Glutamatergic neuron (in vitro differentiated cells): ENCODE measurements at regions not wholly inside any gene's neighbourhood (a gene's known extent, or its start where the extent isn't known, plus 50 kb on each side); places are given as distances from the start of the nearest gene placed in this dataset.

Experiments used
- DNase-seq: peaks from one replicate; pipeline ENCODE4 v3.0.0; 2022
- H3K27ac Mint-ChIP-seq: one replicate; pipeline ENCODE4 v1.8.0; 2020; ENCODE audit warnings: mild to moderate bottlenecking, mixed read lengths, inconsistent platforms; ENCODE audit not compliant: unreplicated experiment
- H3K27me3 Mint-ChIP-seq: one replicate; pipeline ENCODE4 v1.8.0; 2020; ENCODE audit warnings: mild to moderate bottlenecking, moderate library complexity, mixed read lengths, inconsistent platforms; ENCODE audit not compliant: unreplicated experiment
- H3K36me3 Mint-ChIP-seq: one replicate; pipeline ENCODE4 v1.8.0; 2020; ENCODE audit warnings: mild to moderate bottlenecking, mixed read lengths, inconsistent platforms; ENCODE audit not compliant: unreplicated experiment
- H3K4me1 Mint-ChIP-seq: one replicate; pipeline ENCODE4 v1.8.0; 2020; ENCODE audit warnings: mild to moderate bottlenecking, low read depth, mixed read lengths, inconsistent platforms; ENCODE audit not compliant: unreplicated experiment
- H3K4me3 Mint-ChIP-seq: one replicate; pipeline ENCODE4 v1.8.0; 2020; ENCODE audit warnings: mild to moderate bottlenecking, mixed read lengths, inconsistent platforms; ENCODE audit not compliant: unreplicated experiment
- H3K9me3 Mint-ChIP-seq: one replicate; pipeline ENCODE4 v1.8.0; 2020; ENCODE audit warnings: mild to moderate bottlenecking, moderate library complexity, mixed read lengths, inconsistent platforms; ENCODE audit not compliant: unreplicated experiment
- TF ChIP-seq, protein P1 (sequence below): fragments of 200-600 bp; sonication (generic); IDR thresholded peaks from one replicate; pipeline ENCODE4 v1.5.0; 2021; ENCODE audit not compliant: partially characterized antibody, unreplicated experiment

DNA sequence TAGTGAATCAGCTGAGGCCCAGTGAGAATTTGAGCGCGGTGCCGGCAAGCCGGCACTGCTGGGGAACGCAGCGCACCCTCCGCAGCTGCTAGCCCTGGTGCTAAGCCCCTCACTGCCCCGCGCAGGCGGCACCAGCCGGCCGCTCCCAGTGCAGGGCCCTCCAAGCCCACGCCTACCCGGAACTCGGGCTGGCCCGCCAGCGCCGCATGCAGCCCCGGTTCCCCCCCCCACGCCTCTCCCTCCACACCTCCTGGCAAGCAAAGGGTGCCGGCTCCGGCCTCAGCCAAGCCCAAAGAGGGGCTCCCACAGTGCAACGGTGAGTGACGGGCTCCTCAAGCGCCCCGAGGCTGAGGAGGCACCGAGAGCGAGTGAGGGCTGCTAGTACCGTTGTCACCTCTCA lies 54.5 kb upstream of the VASH1 start:
- Mint-ChIP-seq H3K4me3 (no peak overlapping the region), H3K27ac (no peak overlapping the region), H3K4me1 (peaks cover 13% of the 10 kb centered on the region), H3K9me3 (peaks cover 1% of the 10 kb centered on the region), H3K36me3 (peaks cover 4% of the 10 kb centered on the region), H3K27me3 (no peaks in the 10 kb centered on the region)
- TF ChIP-seq, protein P1, sequence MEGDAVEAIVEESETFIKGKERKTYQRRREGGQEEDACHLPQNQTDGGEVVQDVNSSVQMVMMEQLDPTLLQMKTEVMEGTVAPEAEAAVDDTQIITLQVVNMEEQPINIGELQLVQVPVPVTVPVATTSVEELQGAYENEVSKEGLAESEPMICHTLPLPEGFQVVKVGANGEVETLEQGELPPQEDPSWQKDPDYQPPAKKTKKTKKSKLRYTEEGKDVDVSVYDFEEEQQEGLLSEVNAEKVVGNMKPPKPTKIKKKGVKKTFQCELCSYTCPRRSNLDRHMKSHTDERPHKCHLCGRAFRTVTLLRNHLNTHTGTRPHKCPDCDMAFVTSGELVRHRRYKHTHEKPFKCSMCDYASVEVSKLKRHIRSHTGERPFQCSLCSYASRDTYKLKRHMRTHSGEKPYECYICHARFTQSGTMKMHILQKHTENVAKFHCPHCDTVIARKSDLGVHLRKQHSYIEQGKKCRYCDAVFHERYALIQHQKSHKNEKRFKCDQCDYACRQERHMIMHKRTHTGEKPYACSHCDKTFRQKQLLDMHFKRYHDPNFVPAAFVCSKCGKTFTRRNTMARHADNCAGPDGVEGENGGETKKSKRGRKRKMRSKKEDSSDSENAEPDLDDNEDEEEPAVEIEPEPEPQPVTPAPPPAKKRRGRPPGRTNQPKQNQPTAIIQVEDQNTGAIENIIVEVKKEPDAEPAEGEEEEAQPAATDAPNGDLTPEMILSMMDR: no peak
- DNase-seq: no peak

DNA sequence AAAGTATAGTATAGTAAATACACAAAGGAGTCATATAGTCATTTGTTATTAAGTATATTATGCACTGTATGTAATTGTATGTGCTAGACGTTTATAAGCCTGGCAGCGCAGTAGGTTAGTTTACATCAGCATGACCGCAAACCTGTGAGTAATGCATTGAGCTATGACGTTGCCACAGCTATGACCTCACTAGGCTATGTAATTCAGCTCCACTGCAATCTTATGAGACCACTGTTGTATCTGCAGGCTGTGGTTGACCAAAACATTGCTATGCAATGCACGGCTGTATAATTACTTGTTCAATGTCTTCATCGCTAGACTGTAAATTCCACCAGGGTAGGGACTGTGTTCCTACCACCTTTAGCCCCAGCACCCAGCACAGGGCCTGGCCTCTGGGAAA lies 53.2 kb upstream of the VASH1 start:
- Mint-ChIP-seq H3K36me3 (peaks cover 4% of the 10 kb centered on the region), H3K4me1 (peaks cover 13% of the 10 kb centered on the region), H3K27me3 (no peaks in the 10 kb centered on the region), H3K9me3 (peaks cover 1% of the 10 kb centered on the region), H3K4me3 (no peak overlapping the region), H3K27ac (no peak overlapping the region)
- no peak for DNase-seq
- TF ChIP-seq, protein P1: no peak

DNA sequence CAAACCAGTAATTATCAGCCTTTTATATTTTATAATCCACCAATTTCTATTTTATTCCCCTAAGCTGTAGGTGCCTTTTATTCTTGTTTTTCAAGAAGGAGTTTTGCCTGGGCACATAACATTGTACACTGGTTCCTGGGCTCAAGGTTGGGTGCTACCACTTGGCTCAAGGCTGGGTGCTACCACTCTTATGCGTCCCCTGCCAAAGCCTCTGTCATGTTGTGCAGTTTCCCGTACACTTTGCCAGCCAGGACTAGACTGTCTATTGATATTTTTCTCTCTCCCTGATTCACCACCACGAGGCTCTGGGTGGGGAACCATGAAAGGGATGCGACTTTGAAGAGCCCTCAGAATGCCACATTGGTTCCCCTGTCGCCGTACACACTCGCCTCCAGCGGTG lies 52.5 kb upstream of the VASH1 start:
- peaks cover 1% of the 10 kb centered on the region for H3K9me3 Mint-ChIP-seq
- TF ChIP-seq, protein P1: no peak
- H3K36me3 Mint-ChIP-seq: peaks cover 4% of the 10 kb centered on the region
- DNase-seq: no peak
- H3K4me3 Mint-ChIP-seq: no peak overlapping the region
- peaks cover 2% of the 10 kb centered on the region for H3K27me3 Mint-ChIP-seq
- H3K4me1 Mint-ChIP-seq: peaks cover 13% of the 10 kb centered on the region
- no peak overlapping the region for H3K27ac Mint-ChIP-seq

DNA sequence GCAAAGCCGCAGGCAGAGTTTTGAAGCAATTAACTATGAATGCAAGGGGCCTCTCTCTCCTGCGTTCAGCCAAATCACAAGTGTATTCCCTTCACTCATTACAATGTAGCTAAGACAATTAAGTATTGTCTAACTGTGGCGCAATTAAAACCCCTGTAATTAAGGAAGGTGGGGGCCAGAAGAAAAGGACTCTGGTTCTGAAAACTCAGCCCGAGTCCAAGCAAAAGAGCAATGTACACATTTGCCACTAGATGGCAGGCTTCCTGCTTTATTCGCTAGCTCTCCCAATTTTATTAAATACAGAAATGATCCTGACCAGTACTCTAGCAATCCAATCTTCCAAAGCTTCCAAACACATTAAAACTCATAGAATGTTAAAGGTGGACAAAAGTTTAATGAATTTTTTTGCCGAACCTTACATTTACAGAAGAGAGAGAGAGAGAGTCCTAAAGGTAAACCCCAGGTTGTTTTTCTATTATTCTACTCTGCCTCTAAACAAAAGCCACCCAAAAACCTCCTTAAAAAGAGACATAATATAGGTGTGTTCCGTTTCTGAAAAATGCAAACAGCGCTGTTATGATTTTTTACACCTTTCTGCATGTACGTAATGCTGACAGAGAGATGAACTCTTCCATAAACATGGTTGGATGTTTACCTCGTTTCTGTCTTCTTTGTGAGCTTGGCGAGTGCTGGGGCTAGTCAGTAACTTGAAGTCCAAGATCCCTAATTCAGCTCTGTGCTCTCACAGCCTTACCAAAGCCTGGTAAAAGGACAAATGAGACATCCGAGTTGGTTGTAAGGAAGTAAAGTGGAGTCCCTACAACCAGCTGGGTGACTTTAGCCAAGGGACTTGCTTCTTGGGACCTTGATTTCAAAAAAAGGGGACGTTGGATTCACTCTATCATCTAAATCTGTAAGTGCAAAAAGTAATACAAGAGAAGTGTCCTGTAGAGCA lies 50.9 kb upstream of the VASH1 start:
- Mint-ChIP-seq H3K36me3 (peaks cover 2% of the 10 kb centered on the region), H3K9me3 (peaks cover 3% of the 10 kb centered on the region), H3K27me3 (peaks cover 2% of the 10 kb centered on the region), H3K4me3 (no peak overlapping the region), H3K4me1 (peaks cover 19% of the 10 kb centered on the region), H3K27ac (no peak overlapping the region)
- DNase-seq: no peak
- TF ChIP-seq, protein P1: peak; percentile 85
